Transverse colon (tissue), 4 donors: ENCODE measurements at regions not wholly inside any gene's neighbourhood (a gene's known extent, or its start where the extent isn't known, plus 50 kb on each side); places are given as distances from the start of the nearest gene placed in this dataset.

ENCODE experiments used
- DNase-seq: peaks from one replicate; pipeline ENCODE4 v3.0.0-alpha.2; 2019
- H3K27ac ChIP-seq, 4 donors: fragments of 200-600 bp; sonication (generic); 2 replicates each; pipeline ENCODE4 v1.5.1; 2016 to 2018; ENCODE audit warnings: inconsistent platforms in 4 of 4
- H3K27me3 ChIP-seq: fragments of 200-600 bp; sonication (generic); 2 replicates; pipeline ENCODE4 v1.5.1; 2017; ENCODE audit warnings: inconsistent platforms
- H3K36me3 ChIP-seq, 4 donors: fragments of 200-600 bp; sonication (generic); 2 replicates each; pipeline ENCODE4 v1.5.1; 2017 to 2019; ENCODE audit warnings: inconsistent platforms in 4 of 4
- H3K4me1 ChIP-seq, 4 donors: fragments of 200-600 bp; sonication (generic); 2 replicates each; pipeline ENCODE4 v1.5.1; 2017 to 2020; ENCODE audit warnings: inconsistent platforms in 4 of 4
- H3K4me3 ChIP-seq, 4 donors: fragments of 200-600 bp; sonication (generic); 1 replicate in 1 of 4; 2 replicates in 3 of 4; pipeline versions ENCODE4 v1.5.1 to v1.6.1; 2017 to 2019; ENCODE audit warnings: inconsistent platforms in 4 of 4
- H3K9me3 ChIP-seq, 2 donors: fragments of 200-600 bp; sonication (generic); 2 replicates each; pipeline ENCODE4 v1.5.1; 2017 to 2019; ENCODE audit warnings: inconsistent platforms in 2 of 2
- CTCF ChIP-seq, 5 experiments: fragments of 200-600 bp in 3 of 5; fragments of 450-650 bp in 2 of 5; sonication (generic) in 3 of 5; IDR thresholded peaks; 1 replicate in 2 of 5; 2 replicates in 3 of 5; pipeline ENCODE4 v1.5.1; 2016 to 2017; ENCODE audit warnings: antibody characterized with exemption in 5 of 5, inconsistent platforms in 3 of 5, mild to moderate bottlenecking in 2 of 5, moderate library complexity in 1 of 5
- EP300 ChIP-seq: sonication (generic); formaldehyde crosslinking; IDR thresholded peaks from one replicate; pipeline ENCODE4 v1.6.1; 2017; ENCODE audit warnings: antibody characterized with exemption, low read depth
- POLR2A ChIP-seq: fragments of 450-650 bp; IDR thresholded peaks from one replicate; pipeline ENCODE4 v1.6.1; 2016; ENCODE audit warnings: antibody characterized with exemption, mild to moderate bottlenecking, moderate library complexity
- POLR2AphosphoS5 ChIP-seq, 3 donors: sonication (generic); formaldehyde crosslinking; IDR thresholded peaks; one replicate each; pipeline ENCODE4 v1.6.1; 2016; ENCODE audit warnings: antibody characterized with exemption in 3 of 3
- WGBS, 2 donors: methylation state at CpG; one replicate each; pipeline ENCODE4 v1.1.5; 2018; ENCODE audit warnings: low coverage in 1 of 2; 5-methylcytosine and 5-hydroxymethylcytosine counted together
- in situ Hi-C, 4 donors: fragments of 200-750 bp; cut with MboI; loops; one replicate each; pipeline versions ENCODE4 v1.15.0 to v1.15.1; 2017; ENCODE audit warnings: low sequenced_read_pairs in 3 of 4, low pct_ligation_motif_present in 1 of 4, low pct_unique_long_range_greater_than_20kb in 1 of 4
- intact Hi-C: fragments of 100-400 bp; cut with DNase I; formaldehyde crosslinking; loops from one replicate; pipeline ENCODE4 v1.15.1; 2023; ENCODE audit warnings: low total_unique reads

- H3K4me3 ChIP-seq: no peak overlapping the region
- no peak overlapping the region for H3K27ac ChIP-seq
- no peak for TF ChIP-seq EP300
- H3K27me3 ChIP-seq: peaks cover 26% of the 10 kb centered on the region
- in situ Hi-C loops: no loop called here
- intact Hi-C loops: no loop called here
- H3K4me1 ChIP-seq: no peaks in the 10 kb centered on the region
- 71% methylated on average over 5 of the region's 5 CpGs; no CpG with 5 or more reads in 1 of the 2 donors for WGBS, 2 donors
- no peaks in the 10 kb centered on the region for H3K36me3 ChIP-seq
- no peaks in the 10 kb centered on the region for H3K9me3 ChIP-seq
- no peak for DNase-seq
Measured at GRCh38 chr5:141763541-141763940, 81.5 kb upstream of the ARAP3 start.

GRCh38 chr5:141762790-141763368 is 80.8 kb upstream of the ARAP3 start:
- H3K4me3 ChIP-seq: no peak overlapping the region

GRCh38 chr5:141762316-141762715 is 80.3 kb upstream of the ARAP3 start:
- 75% methylated on average over 9 of the region's 11 CpGs; no CpG with 5 or more reads in 1 of the 2 donors for WGBS, 2 donors
- Histone ChIP-seq H3K9me3 (no peaks in the 10 kb centered on the region), H3K36me3 (no peaks in the 10 kb centered on the region), H3K4me1 (no peaks in the 10 kb centered on the region), H3K27me3 (peaks cover 37% of the 10 kb centered on the region), H3K27ac (no peak overlapping the region), H3K4me3 (no peak overlapping the region)
- intact Hi-C loops: no loop called here
- no peak for DNase-seq
- TF ChIP-seq EP300 (no peak), CTCF (IDR thresholded peaks at IDR 0.05) (no peak), POLR2AphosphoS5 (IDR thresholded peaks at IDR 0.05) (no peak), POLR2A (no peak)
- in situ Hi-C loops: no loop called here

More at GRCh38 chr5:141762790-141763368, 80.8 kb upstream of the ARAP3 start:
- in situ Hi-C loops (no loop called here), intact Hi-C loops (no loop called here)
- DNase-seq: no peak
- WGBS, 2 donors: 53 to 71% methylated on average over 2 to 8 of the region's 8 CpGs
- H3K36me3 ChIP-seq: no peaks in the 10 kb centered on the region
- H3K27ac ChIP-seq: no peak overlapping the region
- H3K9me3 ChIP-seq: no peaks in the 10 kb centered on the region
- TF ChIP-seq EP300 (no peak), POLR2A (no peak), CTCF (IDR thresholded peaks at IDR 0.05) (no peak), POLR2AphosphoS5 (IDR thresholded peaks at IDR 0.05) (no peak)
- no peaks in the 10 kb centered on the region for H3K4me1 ChIP-seq
- peaks cover 33% of the 10 kb centered on the region for H3K27me3 ChIP-seq

GRCh38 chr5:141760753-141761152 is 78.7 kb upstream of the ARAP3 start:
- no peak for TF ChIP-seq CTCF (IDR thresholded peaks at IDR 0.05)
- TF ChIP-seq POLR2AphosphoS5 (IDR thresholded peaks at IDR 0.05): no peak
- TF ChIP-seq EP300: no peak
- no peak for TF ChIP-seq POLR2A
- Histone ChIP-seq H3K9me3 (no peaks in the 10 kb centered on the region), H3K4me3 (no peak overlapping the region), H3K27ac (no peak overlapping the region), H3K4me1 (no peaks in the 10 kb centered on the region), H3K36me3 (no peaks in the 10 kb centered on the region), H3K27me3 (peaks cover 37% of the 10 kb centered on the region)
- in situ Hi-C loops (no loop called here), intact Hi-C loops (no loop called here)
- DNase-seq: no peak
- 73% methylated on average over 10 of the region's 10 CpGs; no CpG with 5 or more reads in 1 of the 2 donors for WGBS, 2 donors

- H3K27me3 ChIP-seq: peaks cover 37% of the 10 kb centered on the region
- H3K36me3 ChIP-seq: no peaks in the 10 kb centered on the region
- TF ChIP-seq EP300 (no peak), POLR2A (no peak), CTCF (IDR thresholded peaks at IDR 0.05) (no peak), POLR2AphosphoS5 (IDR thresholded peaks at IDR 0.05) (no peak)
- DNase-seq: no peak
- H3K4me3 ChIP-seq: no peak overlapping the region
- no peaks in the 10 kb centered on the region for H3K9me3 ChIP-seq
- 30 to 74% methylated on average over 4 of the region's 4 CpGs for WGBS, 2 donors
- in situ Hi-C loops (no loop called here), intact Hi-C loops (no loop called here)
- H3K4me1 ChIP-seq: no peaks in the 10 kb centered on the region
- H3K27ac ChIP-seq: no peak overlapping the region
Measured at GRCh38 chr5:141760193-141760592, 78.2 kb upstream of the ARAP3 start.
